GM18502 (cell line): ENCODE measurements at regions not wholly inside any gene's neighbourhood (a gene's known extent, or its start where the extent isn't known, plus 50 kb on each side); places are given as distances from the start of the nearest gene placed in this dataset.
A peak's percentile ranks its signal among the peaks of the same experiment; 100 is the strongest.

Experiments used
- ATAC-seq: cut with Tn5 transposase; IDR thresholded peaks from one replicate; pipeline ENCODE4 v1.9.1; 2021; ENCODE audit warnings: mild to moderate bottlenecking; ENCODE audit not compliant: unreplicated experiment, poor library complexity

- ATAC-seq = no peak
Observed at GRCh38 chr22:46064228-46064965, 85.9 kb upstream of the PPARA start.

GRCh38 chr22:46064966-46065666 lies 85.2 kb upstream of the PPARA start:
- no peak for ATAC-seq

GRCh38 chr22:46065691-46066454 lies 84.5 kb upstream of the PPARA start:
- ATAC-seq = no peak

- no peak for ATAC-seq
Observed at GRCh38 chr22:46066691-46067090, 83.6 kb upstream of the PPARA start.

- no peak for ATAC-seq
Observed at GRCh38 chr22:46067159-46068111, 82.9 kb upstream of the PPARA start.

- no peak for ATAC-seq
Observed at GRCh38 chr22:46068181-46068592, 82.1 kb upstream of the PPARA start.

GRCh38 chr22:46068593-46069491 lies 81.5 kb upstream of the PPARA start:
- no peak for ATAC-seq

GRCh38 chr22:46069521-46070214 lies 80.7 kb upstream of the PPARA start:
- peak; percentile 4 for ATAC-seq

GRCh38 chr22:46070215-46070802 lies 80.0 kb upstream of the PPARA start:
- peak; percentile 37 for ATAC-seq

GRCh38 chr22:46070803-46071450 lies 79.4 kb upstream of the PPARA start:
- peak; percentile 34 for ATAC-seq

- peak; percentile 29 for ATAC-seq
Observed at GRCh38 chr22:46071451-46072109, 78.7 kb upstream of the PPARA start.

GRCh38 chr22:46072110-46072881 lies 78.0 kb upstream of the PPARA start:
- ATAC-seq = peak; percentile 27

GRCh38 chr22:46072981-46073682 lies 77.2 kb upstream of the PPARA start:
- no peak for ATAC-seq

GRCh38 chr22:46073683-46074504 lies 76.4 kb upstream of the PPARA start:
- ATAC-seq = no peak
